Progenitor cell of endocrine pancreas (in vitro differentiated cells): ENCODE measurements at regions not wholly inside any gene's neighbourhood (a gene's known extent, or its start where the extent isn't known, plus 50 kb on each side); places are given as distances from the start of the nearest gene placed in this dataset.

Experiments
- DNase-seq: peaks from one replicate; pipeline ENCODE4 v3.0.0; 2021; ENCODE audit warnings: low spot score; ENCODE audit not compliant: unreplicated experiment
- H3K27ac Mint-ChIP-seq: 2 replicates; pipeline ENCODE4 v1.8.0; 2021; ENCODE audit warnings: mild to moderate bottlenecking, moderate library complexity, mixed read lengths
- H3K27me3 Mint-ChIP-seq: 2 replicates; pipeline ENCODE4 v1.8.0; 2021; ENCODE audit warnings: mixed read lengths
- H3K36me3 Mint-ChIP-seq: 2 replicates; pipeline ENCODE4 v1.8.0; 2022; ENCODE audit warnings: mixed read lengths; ENCODE audit not compliant: insufficient read depth
- H3K4me1 Mint-ChIP-seq: 2 replicates; pipeline ENCODE4 v1.8.0; 2021; ENCODE audit warnings: low read depth, mixed read lengths
- H3K4me3 Mint-ChIP-seq: 2 replicates; pipeline ENCODE4 v1.8.0; 2021; ENCODE audit warnings: low read depth, mild to moderate bottlenecking, moderate library complexity, mixed read lengths
- H3K9me3 Mint-ChIP-seq: 2 replicates; pipeline ENCODE4 v1.8.0; 2021; ENCODE audit warnings: low read depth, mixed read lengths
- TF ChIP-seq, protein P1 (sequence below): fragments of 200-600 bp; sonication (generic); IDR thresholded peaks from one replicate; pipeline ENCODE4 v1.5.0; 2021; ENCODE audit warnings: antibody characterized with exemption, mild to moderate bottlenecking; ENCODE audit not compliant: unreplicated experiment

DNA sequence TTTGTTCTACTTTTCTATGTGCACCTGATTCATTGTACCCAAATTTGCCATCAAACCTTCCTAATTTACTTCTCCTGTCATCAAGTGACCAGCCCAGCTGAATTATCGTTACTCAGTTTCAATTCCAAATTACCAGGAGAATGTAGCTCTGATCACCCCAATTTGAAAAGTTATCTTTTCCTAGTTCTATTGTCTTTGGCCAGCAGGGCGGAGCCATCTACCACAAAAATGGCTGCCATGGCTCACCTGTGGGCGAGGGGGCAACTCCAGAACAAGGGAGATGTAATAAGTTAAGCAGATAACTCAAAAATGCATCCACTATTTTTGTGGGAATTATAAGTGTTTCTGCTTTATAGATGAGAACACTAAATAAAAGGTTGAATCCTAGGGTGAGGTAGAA lies 133.8 kb upstream of the MOCS2 start:
- TF ChIP-seq, protein P1, sequence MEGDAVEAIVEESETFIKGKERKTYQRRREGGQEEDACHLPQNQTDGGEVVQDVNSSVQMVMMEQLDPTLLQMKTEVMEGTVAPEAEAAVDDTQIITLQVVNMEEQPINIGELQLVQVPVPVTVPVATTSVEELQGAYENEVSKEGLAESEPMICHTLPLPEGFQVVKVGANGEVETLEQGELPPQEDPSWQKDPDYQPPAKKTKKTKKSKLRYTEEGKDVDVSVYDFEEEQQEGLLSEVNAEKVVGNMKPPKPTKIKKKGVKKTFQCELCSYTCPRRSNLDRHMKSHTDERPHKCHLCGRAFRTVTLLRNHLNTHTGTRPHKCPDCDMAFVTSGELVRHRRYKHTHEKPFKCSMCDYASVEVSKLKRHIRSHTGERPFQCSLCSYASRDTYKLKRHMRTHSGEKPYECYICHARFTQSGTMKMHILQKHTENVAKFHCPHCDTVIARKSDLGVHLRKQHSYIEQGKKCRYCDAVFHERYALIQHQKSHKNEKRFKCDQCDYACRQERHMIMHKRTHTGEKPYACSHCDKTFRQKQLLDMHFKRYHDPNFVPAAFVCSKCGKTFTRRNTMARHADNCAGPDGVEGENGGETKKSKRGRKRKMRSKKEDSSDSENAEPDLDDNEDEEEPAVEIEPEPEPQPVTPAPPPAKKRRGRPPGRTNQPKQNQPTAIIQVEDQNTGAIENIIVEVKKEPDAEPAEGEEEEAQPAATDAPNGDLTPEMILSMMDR, result no peak
- Mint-ChIP-seq H3K27ac (no peak overlapping the region), H3K27me3 (peaks cover 10% of the 10 kb centered on the region), H3K36me3 (no peaks in the 10 kb centered on the region), H3K9me3 (no peaks in the 10 kb centered on the region), H3K4me3 (no peak overlapping the region), H3K4me1 (no peaks in the 10 kb centered on the region)
- DNase-seq, result no peak

GRCh38 chr5:53246042-53246836 lies 136.7 kb upstream of the MOCS2 start:
- Mint-ChIP-seq H3K27me3 (peaks cover 10% of the 10 kb centered on the region), H3K36me3 (no peaks in the 10 kb centered on the region), H3K4me3 (no peak overlapping the region), H3K27ac (no peak overlapping the region), H3K4me1 (no peaks in the 10 kb centered on the region), H3K9me3 (no peaks in the 10 kb centered on the region)
- TF ChIP-seq, protein P1, result no peak
- DNase-seq, result no peak

DNA sequence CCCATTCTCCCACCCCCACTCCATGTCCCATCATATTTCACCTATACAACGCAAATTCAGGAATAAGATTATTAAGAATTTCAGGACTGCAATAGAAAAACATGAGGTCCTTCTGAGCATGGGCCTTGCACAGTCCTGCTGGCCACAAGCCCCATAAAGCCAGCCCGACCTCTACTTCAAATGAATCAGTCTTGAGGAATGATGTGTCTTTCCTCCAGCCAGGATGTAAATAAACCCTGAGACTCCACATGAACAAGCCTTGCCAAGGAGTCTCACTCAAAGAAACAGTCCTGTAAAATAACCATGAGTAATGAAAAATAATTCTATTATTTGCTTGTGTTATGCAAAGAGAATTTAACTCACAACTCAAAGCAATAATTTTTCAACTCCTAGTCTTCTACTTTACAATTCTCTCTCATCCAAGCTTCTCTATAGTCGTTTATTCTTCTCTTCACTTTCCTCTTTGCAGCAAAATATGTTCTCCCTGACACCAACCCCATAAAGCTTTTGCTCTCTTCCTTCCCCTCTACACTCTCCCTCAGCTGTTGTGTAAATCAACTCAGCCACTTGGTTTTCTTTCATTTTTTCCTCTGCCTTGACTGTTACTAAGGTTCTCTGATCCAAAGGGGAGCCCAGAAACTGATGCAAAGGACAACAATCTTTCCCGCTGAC lies 140.1 kb upstream of the MOCS2 start:
- DNase-seq, result no peak
- TF ChIP-seq, protein P1, result no peak
- H3K4me1 Mint-ChIP-seq, result peaks cover 2% of the 10 kb centered on the region
- H3K9me3 Mint-ChIP-seq, result no peaks in the 10 kb centered on the region
- no peak overlapping the region for H3K27ac Mint-ChIP-seq
- peaks cover 13% of the 10 kb centered on the region for H3K27me3 Mint-ChIP-seq
- H3K4me3 Mint-ChIP-seq, result no peak overlapping the region
- no peaks in the 10 kb centered on the region for H3K36me3 Mint-ChIP-seq

- TF ChIP-seq, protein P1, result no peak
- H3K4me1 Mint-ChIP-seq, result peaks cover 2% of the 10 kb centered on the region
- no peak overlapping the region for H3K4me3 Mint-ChIP-seq
- no peaks in the 10 kb centered on the region for H3K36me3 Mint-ChIP-seq
- no peak for DNase-seq
- H3K27me3 Mint-ChIP-seq, result peaks cover 13% of the 10 kb centered on the region
- no peaks in the 10 kb centered on the region for H3K9me3 Mint-ChIP-seq
- H3K27ac Mint-ChIP-seq, result no peak overlapping the region
Observed at GRCh38 chr5:53250201-53250550, 140.6 kb upstream of the MOCS2 start.

- DNase-seq, result no peak
- Mint-ChIP-seq H3K36me3 (no peaks in the 10 kb centered on the region), H3K4me1 (peaks cover 2% of the 10 kb centered on the region), H3K4me3 (no peak overlapping the region), H3K27ac (no peak overlapping the region), H3K27me3 (peaks cover 13% of the 10 kb centered on the region), H3K9me3 (no peaks in the 10 kb centered on the region)
- TF ChIP-seq, protein P1, result no peak
Observed at GRCh38 chr5:53253421-53253871, 143.9 kb upstream of the MOCS2 start.
